ENCODE measurements at regions not wholly inside any gene's neighbourhood (a gene's known extent, or its start where the extent isn't known, plus 50 kb on each side); places are given as distances from the start of the nearest gene placed in this dataset.
A peak's percentile ranks its signal among the peaks of the same experiment; 100 is the strongest.
"Not testable (repeated sequence)": the region's sequence is repeated elsewhere in the genome, so short reads cannot be mapped to it uniquely, and the experiment has no call there.

DNA sequence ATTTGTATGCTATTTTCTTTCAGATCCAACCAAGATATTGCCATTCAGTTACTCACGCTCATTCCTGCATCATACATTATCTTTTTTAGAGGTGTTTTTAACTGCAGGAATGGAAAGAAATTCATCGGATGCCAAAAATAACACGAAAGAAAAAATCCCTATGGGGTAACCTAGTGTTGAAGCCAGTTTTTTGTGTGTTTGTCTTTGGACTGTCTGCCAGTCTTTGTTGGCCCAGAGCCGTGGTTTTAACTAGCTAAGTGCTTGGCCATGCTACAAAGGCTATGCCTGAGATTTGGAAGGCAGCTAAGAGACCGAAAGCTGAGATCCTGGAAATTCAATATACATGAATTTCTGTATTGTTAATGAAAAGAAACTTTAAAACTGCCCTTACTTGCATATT, 309.8 kb upstream of the CNTN5 start:
- no peak overlapping the region for H3K4me3 ChIP-seq (replicated peaks in 1 of 2; ENCODE audit: low read depth in 2 of 2, low read length in 2 of 2)
- TF ChIP-seq, protein P1, sequence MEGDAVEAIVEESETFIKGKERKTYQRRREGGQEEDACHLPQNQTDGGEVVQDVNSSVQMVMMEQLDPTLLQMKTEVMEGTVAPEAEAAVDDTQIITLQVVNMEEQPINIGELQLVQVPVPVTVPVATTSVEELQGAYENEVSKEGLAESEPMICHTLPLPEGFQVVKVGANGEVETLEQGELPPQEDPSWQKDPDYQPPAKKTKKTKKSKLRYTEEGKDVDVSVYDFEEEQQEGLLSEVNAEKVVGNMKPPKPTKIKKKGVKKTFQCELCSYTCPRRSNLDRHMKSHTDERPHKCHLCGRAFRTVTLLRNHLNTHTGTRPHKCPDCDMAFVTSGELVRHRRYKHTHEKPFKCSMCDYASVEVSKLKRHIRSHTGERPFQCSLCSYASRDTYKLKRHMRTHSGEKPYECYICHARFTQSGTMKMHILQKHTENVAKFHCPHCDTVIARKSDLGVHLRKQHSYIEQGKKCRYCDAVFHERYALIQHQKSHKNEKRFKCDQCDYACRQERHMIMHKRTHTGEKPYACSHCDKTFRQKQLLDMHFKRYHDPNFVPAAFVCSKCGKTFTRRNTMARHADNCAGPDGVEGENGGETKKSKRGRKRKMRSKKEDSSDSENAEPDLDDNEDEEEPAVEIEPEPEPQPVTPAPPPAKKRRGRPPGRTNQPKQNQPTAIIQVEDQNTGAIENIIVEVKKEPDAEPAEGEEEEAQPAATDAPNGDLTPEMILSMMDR (IDR thresholded peaks at IDR 0.05; ENCODE audit: low read depth, low read length) = no peak
- peak; percentile 1 to 80 for DNase-seq (ENCODE audit: low read depth in 2 of 2)

GRCh38 chr11:98720951-98721350, 299.8 kb upstream of the CNTN5 start:
- H3K4me3 ChIP-seq (replicated peaks in 1 of 2; ENCODE audit: low read depth in 2 of 2, low read length in 2 of 2) = no peak overlapping the region
- DNase-seq (ENCODE audit: low read depth in 2 of 2) = no peak
- TF ChIP-seq, protein P1 (IDR thresholded peaks at IDR 0.05; ENCODE audit: low read depth, low read length) = no peak

GRCh38 chr11:98725471-98725870, 295.3 kb upstream of the CNTN5 start:
- no peak for DNase-seq (ENCODE audit: low read depth in 2 of 2)

GRCh38 chr11:98728421-98728820, 292.3 kb upstream of the CNTN5 start:
- TF ChIP-seq, protein P1 (IDR thresholded peaks at IDR 0.05; ENCODE audit: low read depth, low read length) = no peak
- H3K4me3 ChIP-seq (replicated peaks in 1 of 2; ENCODE audit: low read depth in 2 of 2, low read length in 2 of 2) = no peak overlapping the region
- no peak for DNase-seq (ENCODE audit: low read depth in 2 of 2)

More at GRCh38 chr11:98725471-98725870, 295.3 kb upstream of the CNTN5 start:
- TF ChIP-seq, protein P1 (IDR thresholded peaks at IDR 0.05; ENCODE audit: low read depth, low read length) = no peak
- H3K4me3 ChIP-seq (replicated peaks in 1 of 2; ENCODE audit: low read depth in 2 of 2, low read length in 2 of 2) = no peak overlapping the region

- no peak overlapping the region for H3K4me3 ChIP-seq (replicated peaks in 1 of 2; ENCODE audit: low read depth in 2 of 2, low read length in 2 of 2)
- no peak for DNase-seq (ENCODE audit: low read depth in 2 of 2)
- TF ChIP-seq, protein P1 (IDR thresholded peaks at IDR 0.05; ENCODE audit: low read depth, low read length) = no peak
Measured at GRCh38 chr11:98729118-98729517, 291.6 kb upstream of the CNTN5 start.

- TF ChIP-seq, protein P1 (IDR thresholded peaks at IDR 0.05; ENCODE audit: low read depth, low read length) = no peak
- no peak overlapping the region for H3K4me3 ChIP-seq (replicated peaks in 1 of 2; ENCODE audit: low read depth in 2 of 2, low read length in 2 of 2)
- no peak for DNase-seq (ENCODE audit: low read depth in 2 of 2)
Measured at GRCh38 chr11:98732947-98733346, 287.8 kb upstream of the CNTN5 start.

- not testable (repeated sequence) for H3K4me3 ChIP-seq (replicated peaks in 1 of 2; ENCODE audit: low read depth in 2 of 2, low read length in 2 of 2)
Measured at GRCh38 chr11:98733378-98733777, 287.4 kb upstream of the CNTN5 start.

More at GRCh38 chr11:98733378-98733777, 287.4 kb upstream of the CNTN5 start:
- DNase-seq (ENCODE audit: low read depth in 2 of 2) = not testable (repeated sequence)
